ENCODE measurements at regions not wholly inside any gene's neighbourhood (a gene's known extent, or its start where the extent isn't known, plus 50 kb on each side); places are given as distances from the start of the nearest gene placed in this dataset.

DNA sequence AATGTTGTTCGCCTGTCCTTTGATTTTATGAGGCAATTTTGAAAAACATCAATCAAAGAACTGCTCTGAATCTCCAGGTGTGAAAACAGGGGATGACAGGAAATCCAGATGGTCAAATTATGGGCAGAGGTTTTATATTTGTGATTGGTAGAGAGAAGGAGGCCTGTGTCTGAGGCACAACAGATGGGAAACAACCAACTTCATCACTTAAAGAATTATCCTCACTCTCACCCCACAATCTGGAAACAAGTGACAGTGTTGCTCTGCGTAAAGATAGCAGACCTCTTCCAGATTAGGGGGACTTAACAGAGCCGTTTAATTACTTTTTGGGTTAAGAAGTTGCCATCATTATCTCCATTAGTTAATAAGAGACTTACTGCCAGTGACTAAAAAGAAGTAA lies 64.1 kb upstream of the EGLN3 start:
- 81 to 82% methylated on average over 3 of the region's 3 CpGs for WGBS, 2 donors
- no peaks in the 10 kb centered on the region for H3K9me3 ChIP-seq
- TF ChIP-seq, protein P1, sequence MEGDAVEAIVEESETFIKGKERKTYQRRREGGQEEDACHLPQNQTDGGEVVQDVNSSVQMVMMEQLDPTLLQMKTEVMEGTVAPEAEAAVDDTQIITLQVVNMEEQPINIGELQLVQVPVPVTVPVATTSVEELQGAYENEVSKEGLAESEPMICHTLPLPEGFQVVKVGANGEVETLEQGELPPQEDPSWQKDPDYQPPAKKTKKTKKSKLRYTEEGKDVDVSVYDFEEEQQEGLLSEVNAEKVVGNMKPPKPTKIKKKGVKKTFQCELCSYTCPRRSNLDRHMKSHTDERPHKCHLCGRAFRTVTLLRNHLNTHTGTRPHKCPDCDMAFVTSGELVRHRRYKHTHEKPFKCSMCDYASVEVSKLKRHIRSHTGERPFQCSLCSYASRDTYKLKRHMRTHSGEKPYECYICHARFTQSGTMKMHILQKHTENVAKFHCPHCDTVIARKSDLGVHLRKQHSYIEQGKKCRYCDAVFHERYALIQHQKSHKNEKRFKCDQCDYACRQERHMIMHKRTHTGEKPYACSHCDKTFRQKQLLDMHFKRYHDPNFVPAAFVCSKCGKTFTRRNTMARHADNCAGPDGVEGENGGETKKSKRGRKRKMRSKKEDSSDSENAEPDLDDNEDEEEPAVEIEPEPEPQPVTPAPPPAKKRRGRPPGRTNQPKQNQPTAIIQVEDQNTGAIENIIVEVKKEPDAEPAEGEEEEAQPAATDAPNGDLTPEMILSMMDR (IDR thresholded peaks at IDR 0.05) = no peak

DNA sequence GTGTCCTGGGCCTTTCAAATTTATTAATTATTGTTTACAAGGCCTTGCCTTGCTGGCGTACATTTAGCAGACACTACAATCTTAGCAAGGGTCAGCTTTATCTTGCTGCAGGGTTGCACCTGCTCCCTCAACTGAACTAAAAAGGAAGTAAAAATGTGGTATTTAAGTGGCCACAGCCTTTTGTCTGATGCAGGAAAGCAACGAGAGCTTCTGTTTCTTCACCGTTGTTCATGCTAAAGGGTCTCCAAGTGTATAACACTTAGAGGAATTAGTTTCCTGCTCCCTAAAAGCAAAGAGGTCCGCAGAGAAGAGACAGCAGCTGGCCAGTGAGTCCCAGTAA lies 62.8 kb upstream of the EGLN3 start:
- ATAC-seq (no peak), DNase-seq (no peak), FAIRE-seq (no peak)
- TF ChIP-seq, protein P1 (IDR thresholded peaks at IDR 0.05) = no peak
- 55 to 67% methylated on average over 4 of the region's 4 CpGs for WGBS, 2 donors
- Histone ChIP-seq H3K27me3 (no peaks in the 10 kb centered on the region), H3K36me3 (no peaks in the 10 kb centered on the region), H3K4me3 (no peak overlapping the region), H3K9me3 (no peaks in the 10 kb centered on the region), H3K4me1 (no peaks in the 10 kb centered on the region), H3K27ac (no peak overlapping the region)
- intact Hi-C loops (cut with DNase I) = no loop called here

More for the DNA sequence above, 64.1 kb upstream of the EGLN3 start:
- Histone ChIP-seq H3K36me3 (no peaks in the 10 kb centered on the region), H3K27me3 (no peaks in the 10 kb centered on the region), H3K4me1 (no peaks in the 10 kb centered on the region), H3K27ac (no peak overlapping the region), H3K4me3 (no peak overlapping the region)
- ATAC-seq (no peak), DNase-seq (no peak), FAIRE-seq (no peak)
- intact Hi-C loops (cut with DNase I) = no loop called here

DNA sequence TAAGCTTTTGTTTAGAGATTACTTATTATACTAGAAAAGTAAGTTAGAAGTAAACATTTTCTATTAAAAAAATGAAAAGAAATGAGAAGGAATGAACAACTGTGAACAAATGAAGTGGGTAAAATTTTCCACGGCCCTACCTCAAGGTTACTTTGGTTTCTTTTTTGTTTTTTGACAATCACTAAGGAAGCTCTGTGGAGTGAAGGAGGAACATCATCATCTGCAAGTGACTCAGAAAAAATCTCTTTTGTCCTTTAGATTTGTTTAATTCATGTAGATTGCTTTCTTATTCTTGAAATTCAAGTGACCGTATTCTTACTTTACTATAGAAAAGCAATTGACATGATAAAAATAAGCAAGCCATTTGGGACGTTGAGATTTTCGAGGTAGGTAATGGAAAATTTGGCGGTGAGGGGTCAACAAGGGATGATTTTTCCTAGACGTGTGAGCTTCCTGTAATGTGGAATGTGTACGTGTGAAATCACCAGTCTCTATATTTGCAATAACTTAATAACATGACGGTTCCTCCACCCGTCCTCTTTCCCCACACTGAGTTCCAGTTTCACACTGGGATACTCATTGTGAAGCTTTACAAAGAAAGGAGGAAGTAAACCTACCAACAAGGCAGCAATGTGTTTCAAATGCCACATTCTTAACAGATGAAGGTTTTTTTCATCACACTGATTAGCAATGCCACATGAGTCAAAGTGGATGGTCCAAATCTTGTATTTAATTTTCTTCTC lies 62.3 kb upstream of the EGLN3 start:
- ATAC-seq = peak in 2 of 4 donors; percentile 68 to 75
- no peak overlapping the region for H3K4me3 ChIP-seq
- H3K27ac ChIP-seq = no peak overlapping the region
- intact Hi-C loops (cut with DNase I) = no loop called here
- H3K36me3 ChIP-seq = no peaks in the 10 kb centered on the region
- WGBS, 2 donors = 64 to 72% methylated on average over 9 of the region's 9 CpGs
- no peak for FAIRE-seq
- no peaks in the 10 kb centered on the region for H3K4me1 ChIP-seq
- no peak for DNase-seq
- TF ChIP-seq, protein P1 (IDR thresholded peaks at IDR 0.05) = no peak
- H3K9me3 ChIP-seq = no peaks in the 10 kb centered on the region
- no peaks in the 10 kb centered on the region for H3K27me3 ChIP-seq

DNA sequence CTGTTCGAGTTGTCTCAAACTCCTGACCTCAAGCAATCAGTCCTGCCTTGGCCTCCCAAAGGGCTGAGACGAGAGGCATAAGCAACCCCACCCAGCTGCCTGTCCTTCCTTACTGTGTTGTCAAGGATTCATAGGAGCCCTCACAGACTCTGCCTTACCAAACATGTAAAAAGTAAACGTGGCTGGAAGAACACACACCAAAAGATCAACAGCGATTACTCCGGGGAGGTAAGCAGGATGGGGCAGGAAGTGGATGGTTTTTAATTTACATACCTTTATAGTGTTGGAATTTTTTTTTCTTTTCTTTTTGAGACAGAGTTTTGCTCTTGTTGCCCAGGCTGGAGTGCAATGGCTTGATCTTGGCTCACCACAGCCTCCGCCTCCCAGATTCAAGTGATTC lies 61.5 kb upstream of the EGLN3 start:
- Histone ChIP-seq H3K27ac (no peak overlapping the region), H3K9me3 (no peaks in the 10 kb centered on the region), H3K36me3 (no peaks in the 10 kb centered on the region), H3K4me3 (no peak overlapping the region), H3K27me3 (no peaks in the 10 kb centered on the region), H3K4me1 (no peaks in the 10 kb centered on the region)
- FAIRE-seq (no peak), ATAC-seq (no peak), DNase-seq (no peak)
- intact Hi-C loops (cut with DNase I) = no loop called here
- WGBS, 2 donors = 74 to 83% methylated on average over 6 of the region's 6 CpGs
- TF ChIP-seq, protein P1 (IDR thresholded peaks at IDR 0.05) = no peak

DNA sequence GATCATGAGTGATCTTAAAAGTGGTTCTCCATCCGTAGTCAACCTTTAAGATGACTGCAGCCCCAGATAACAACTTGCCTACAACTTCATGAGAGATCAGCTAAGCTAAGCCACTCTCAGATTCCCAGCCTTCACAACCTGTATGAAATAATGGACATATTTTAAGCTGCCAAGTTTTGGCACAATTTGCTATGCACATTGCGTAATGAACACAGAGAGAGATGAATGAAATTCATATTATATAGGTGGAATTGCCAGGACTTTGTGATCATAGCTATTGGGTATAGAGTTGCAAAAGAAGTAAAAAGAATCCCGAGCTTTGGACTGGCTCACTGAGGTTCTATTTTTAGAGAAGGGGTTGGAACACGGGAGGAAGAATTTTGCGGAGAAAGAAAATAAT lies 59.1 kb upstream of the EGLN3 start:
- intact Hi-C loops (cut with DNase I) = no loop called here
- WGBS, 2 donors = 81 to 89% methylated on average over 5 of the region's 5 CpGs

More for the DNA sequence above, 59.1 kb upstream of the EGLN3 start:
- Histone ChIP-seq H3K4me1 (no peaks in the 10 kb centered on the region), H3K36me3 (no peaks in the 10 kb centered on the region), H3K27me3 (no peaks in the 10 kb centered on the region), H3K27ac (no peak overlapping the region), H3K4me3 (no peak overlapping the region), H3K9me3 (no peaks in the 10 kb centered on the region)
- FAIRE-seq (no peak), DNase-seq (no peak), ATAC-seq (no peak)
- TF ChIP-seq, protein P1 (IDR thresholded peaks at IDR 0.05) = no peak

Data from pancreas (tissue), 10 donors.